Stimulated activated CD8-positive, alpha-beta memory T cell treated with anti-CD3 and anti-CD28 coated beads, Interleukin-4, amount 100 ng/mL, for 4 hours (primary cell): ENCODE measurements at regions not wholly inside any gene's neighbourhood (a gene's known extent, or its start where the extent isn't known, plus 50 kb on each side); places are given as distances from the start of the nearest gene placed in this dataset.

Source experiments
- DNase-seq, 2 donors: peaks; one replicate each; pipeline ENCODE4 v3.0.0-alpha.2; 2020; ENCODE audit warnings: low read depth in 2 of 2, low spot score in 1 of 2

GRCh38 chr5:125575891-125576505 lies 829.6 kb upstream of the ZNF608 start:
- no peak for DNase-seq

DNA sequence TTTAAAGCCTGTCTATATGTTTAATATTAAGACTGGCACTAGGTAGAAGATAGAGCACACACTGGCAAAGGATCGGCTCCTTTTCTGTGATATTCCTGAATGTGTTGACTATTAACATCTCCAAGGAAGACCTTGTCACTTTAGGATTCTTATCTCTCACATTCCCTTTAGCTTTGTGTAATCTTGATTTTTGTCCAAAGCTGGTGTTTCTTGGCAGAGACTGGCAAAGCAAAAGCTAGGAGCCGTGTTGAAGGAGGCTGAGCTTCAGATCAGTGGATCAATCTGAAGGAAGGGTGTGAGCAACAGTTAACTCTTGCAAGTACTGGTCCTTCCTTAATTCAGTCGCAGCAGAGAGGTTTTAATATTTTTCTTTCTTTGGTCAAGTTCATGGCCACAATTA lies 830.4 kb upstream of the ZNF608 start:
- DNase-seq = no peak

GRCh38 chr5:125578551-125578950 lies 832.1 kb upstream of the ZNF608 start:
- DNase-seq = no peak

GRCh38 chr5:125579182-125579581 lies 832.7 kb upstream of the ZNF608 start:
- no peak for DNase-seq

DNA sequence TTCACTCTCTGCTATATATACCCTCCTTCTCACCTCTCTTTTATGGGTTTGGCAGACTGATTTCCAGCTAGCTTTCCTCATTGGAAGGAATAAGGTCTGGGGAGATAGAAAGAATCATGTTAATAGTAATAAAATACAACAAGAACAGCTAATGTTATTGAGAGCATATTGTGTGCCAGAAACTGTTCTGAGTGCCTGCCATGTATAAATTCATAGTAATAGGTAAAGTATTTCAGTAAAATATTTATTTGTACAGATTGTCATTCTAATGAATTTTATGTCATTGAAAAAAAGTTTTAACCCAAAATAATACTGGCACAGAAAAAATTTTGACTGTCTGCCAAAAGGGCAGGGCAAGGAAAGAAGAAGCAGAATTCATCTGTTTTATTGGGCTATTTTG lies 834.9 kb upstream of the ZNF608 start:
- DNase-seq = no peak

DNA sequence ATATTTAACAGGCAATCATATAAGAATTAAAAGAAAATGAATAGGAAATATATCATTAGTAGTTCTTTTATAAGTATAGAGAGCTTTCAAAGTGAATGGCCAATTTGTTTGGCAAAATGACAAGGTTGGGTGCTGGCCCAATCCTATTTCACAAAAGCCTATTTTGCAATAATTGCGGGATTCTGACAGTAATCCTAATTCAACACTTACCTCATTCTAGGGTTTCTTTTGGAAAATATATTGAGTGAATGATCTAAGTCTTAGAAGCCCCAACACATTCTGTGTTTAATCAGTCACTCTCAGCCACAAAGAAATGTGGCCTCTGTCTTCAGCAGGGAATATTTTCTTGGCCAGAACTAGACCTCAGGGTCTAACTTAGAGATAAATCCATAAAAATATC lies 835.9 kb upstream of the ZNF608 start:
- DNase-seq = no peak

- no peak for DNase-seq
Observed at GRCh38 chr5:125583321-125584139, 837.1 kb upstream of the ZNF608 start.

DNA sequence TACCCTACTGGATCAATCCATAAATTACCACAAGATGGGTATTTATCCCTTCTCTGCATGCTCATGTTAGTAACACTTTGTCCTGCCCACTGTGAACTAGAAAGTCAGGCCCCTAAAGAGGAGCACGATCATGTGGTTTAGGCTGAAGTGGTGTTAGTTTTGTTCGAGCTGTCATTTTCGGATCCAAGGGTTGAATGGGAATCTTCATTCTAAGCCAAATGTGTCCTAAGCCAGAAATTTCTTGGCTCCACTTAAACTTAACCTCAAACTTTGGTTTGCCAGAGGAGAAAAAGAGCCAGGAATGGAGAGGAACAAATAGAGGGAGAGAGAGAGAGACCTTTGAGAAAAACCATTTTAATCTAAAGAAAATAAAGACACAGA lies 837.7 kb upstream of the ZNF608 start:
- no peak for DNase-seq

DNA sequence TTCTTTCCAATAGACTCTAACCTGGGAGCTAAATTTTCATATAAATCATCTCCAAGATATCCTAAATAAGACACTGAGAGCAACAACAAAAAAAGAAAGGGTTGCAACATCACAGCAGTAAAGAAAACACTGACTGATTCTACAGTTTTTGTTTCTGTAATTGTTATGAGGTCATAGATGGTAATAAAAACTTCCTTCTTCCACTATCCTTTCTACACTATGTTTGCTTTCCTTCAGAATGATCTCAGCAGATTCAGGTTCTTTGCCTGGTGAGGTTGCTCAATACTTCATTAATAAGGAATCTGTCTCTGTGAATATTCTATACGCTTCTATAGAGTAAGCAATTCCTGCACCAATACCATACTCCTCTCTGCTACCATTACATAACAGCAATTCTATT lies 835.6 kb upstream of the GRAMD2B start:
- no peak for DNase-seq

DNA sequence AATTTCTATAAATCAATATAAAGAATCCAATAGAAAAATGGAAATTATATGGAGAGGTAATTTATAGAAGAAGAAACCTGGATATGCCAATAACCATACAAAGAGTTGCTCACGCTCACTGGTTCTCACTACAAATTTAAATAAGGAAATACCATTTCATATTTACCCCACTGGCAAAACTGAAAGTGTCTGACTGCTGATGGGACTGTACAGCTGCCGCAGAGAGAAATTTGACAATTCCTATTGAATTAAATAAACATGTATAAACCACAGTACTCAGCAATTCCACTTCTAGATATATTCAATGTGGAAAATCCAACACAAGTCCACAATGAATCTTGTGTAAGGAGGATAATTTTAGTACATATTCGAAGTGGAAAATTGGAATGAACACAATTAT lies 830.4 kb upstream of the GRAMD2B start:
- no peak for DNase-seq

DNA sequence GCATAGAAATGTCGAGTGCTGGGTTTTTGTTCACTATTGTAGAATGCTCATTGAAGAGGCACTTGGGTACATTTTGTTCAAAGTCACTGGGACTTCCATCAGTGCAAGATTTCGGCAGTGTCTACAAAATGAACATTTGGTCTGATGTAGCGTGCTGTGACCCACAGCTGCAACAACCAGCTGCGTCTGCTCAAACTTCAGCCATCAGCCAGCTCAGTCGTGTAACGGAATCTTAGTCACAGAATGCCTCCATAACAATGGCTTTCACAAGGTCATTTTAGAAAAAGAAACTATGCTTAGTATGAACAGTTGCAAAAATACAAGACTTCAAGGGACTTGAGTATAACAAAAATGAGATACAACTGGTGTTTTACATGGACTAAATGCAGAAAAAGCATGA lies 828.1 kb upstream of the GRAMD2B start:
- DNase-seq = no peak

DNA sequence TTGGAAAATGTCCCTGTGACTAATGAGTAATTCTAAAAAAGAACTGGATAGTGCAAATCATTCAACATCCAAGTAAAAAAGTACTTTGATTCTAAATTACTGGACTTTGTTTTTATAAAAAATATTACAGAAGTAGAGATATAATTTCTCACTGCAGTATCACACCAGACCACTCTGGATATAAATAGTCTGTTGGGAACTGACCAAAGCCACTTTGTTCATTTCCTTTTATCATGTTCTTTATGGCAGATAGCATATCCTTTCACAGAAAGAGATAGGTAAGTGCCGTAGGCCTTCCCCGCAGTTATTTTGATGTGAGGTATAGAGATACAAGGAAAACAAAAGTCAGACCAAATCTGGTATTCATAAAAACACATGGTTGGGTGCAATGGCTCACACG lies 827.4 kb upstream of the GRAMD2B start:
- no peak for DNase-seq

DNA sequence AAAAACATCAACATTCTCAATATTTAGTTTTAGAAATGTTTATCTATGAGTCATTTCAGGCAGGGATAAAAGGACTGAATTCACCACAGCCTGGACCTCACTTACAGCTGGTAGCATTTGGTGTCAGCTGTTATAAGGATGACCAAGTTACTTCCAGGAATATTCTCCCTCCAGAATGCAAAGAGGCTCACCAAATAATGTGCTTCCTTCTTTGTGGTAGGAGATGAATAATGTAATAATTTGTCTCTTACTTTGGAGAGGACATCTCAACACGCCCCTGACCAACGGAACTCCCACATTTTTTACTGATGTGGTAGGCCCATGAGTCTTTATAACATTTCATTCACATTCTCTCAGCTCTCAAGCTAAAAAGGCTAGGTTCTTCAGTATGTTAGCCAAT lies 825.9 kb upstream of the GRAMD2B start:
- DNase-seq = no peak

DNA sequence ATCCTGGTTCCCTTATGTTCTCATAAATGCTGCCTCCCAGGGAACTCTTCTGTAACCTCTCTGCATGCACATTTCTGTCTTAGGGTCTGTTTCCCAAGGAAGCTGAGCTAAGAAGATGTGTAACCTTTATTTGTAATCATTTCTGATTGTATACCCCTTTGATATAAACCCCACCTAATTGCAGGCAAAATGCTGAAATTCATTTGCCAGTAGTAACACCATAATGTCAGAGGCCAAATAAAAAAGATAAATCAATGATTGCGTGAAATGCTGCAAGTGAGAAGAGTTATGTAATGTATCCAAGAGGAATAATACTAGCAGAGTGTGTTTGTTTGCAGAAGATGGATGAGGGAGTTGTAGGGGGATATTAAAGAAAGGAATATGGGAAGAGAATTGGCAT lies 822.6 kb upstream of the GRAMD2B start:
- no peak for DNase-seq

DNA sequence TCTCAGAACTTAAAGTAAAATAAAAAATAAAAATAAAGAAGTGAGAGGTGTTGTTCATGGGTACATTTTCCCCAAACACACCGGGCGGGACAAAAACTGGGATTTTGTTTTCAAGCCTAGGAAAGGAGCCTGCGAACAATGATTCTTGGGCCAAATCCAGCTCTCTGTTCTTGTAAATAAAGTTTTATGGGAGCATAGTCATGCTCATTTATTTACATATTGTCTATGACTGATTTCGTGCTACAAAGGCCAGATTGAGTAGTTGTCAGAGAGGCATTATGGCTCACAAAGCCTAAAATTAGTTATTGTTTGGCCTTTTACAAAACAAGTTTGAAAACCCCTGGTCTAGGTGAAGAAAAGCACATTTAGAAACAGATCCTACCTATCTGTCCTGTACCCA lies 821.0 kb upstream of the GRAMD2B start:
- DNase-seq = no peak

GRCh38 chr5:125603321-125603720 lies 819.9 kb upstream of the GRAMD2B start:
- DNase-seq = no peak

GRCh38 chr5:125604104-125604503 lies 819.1 kb upstream of the GRAMD2B start:
- no peak for DNase-seq

GRCh38 chr5:125607018-125607417 lies 816.2 kb upstream of the GRAMD2B start:
- no peak for DNase-seq

DNA sequence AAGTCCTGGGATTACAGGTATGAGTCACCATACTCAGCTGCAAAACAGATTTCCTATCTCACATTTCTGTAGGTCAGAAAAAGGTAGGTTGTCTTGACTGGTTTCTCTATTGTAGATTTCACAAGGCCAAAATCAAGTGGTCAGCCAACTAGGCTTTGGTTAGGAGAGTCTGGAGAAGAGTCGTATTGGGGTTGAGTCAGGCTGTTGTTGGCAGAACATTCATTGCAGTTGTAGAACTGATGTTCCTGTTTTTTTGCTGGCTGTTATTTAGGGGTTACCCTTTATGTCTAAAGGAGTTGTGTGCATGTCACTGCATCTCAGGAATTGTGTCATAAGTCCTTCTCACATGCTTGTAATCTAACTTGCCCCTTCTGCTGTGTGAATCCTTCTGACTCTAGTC lies 814.2 kb upstream of the GRAMD2B start:
- no peak for DNase-seq

DNA sequence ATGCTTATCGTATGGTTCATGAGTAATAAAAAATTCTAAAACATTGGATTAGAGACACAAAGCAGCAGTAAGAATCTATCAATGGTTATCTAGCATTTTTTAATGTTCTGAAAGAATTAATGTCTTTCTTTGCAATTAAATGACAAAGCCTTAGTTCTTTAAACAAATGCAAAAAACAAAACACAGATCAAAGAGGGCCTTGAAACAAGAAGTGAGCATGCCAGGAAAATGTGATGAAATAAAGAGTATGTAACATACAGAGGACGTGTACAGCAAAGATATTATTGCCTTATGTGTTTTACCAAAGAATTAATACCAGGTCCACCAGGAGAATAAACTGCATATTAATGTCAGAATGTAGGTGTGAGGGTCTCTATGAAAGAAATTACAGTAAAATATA lies 812.3 kb upstream of the GRAMD2B start:
- DNase-seq = no peak

DNA sequence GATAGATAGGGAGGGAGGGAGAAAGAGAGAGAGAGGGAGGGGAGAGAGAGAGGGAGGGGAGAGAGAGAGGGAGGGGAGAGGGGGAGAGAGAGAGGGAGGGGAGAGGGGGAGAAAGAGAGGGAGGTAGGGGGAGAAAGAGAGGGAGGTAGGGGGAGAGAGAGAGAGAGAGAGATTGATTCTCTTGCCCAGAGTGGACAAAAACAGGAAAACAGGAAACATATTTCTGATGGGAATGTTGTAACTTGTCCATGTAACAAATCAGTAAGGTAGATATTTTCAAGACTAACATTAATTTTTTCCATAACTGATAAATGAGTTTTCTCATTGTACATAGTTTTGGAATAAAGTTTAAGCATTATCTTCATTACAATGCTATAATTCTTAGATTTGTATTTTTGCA lies 811.7 kb upstream of the GRAMD2B start:
- DNase-seq = no peak

- no peak for DNase-seq
Observed at GRCh38 chr5:125612181-125612721, 811.0 kb upstream of the GRAMD2B start.

- no peak for DNase-seq
Observed at GRCh38 chr5:125612776-125613175, 810.4 kb upstream of the GRAMD2B start.
